ENCODE measurements at regions not wholly inside any gene's neighbourhood (a gene's known extent, or its start where the extent isn't known, plus 50 kb on each side); places are given as distances from the start of the nearest gene placed in this dataset.

DNA sequence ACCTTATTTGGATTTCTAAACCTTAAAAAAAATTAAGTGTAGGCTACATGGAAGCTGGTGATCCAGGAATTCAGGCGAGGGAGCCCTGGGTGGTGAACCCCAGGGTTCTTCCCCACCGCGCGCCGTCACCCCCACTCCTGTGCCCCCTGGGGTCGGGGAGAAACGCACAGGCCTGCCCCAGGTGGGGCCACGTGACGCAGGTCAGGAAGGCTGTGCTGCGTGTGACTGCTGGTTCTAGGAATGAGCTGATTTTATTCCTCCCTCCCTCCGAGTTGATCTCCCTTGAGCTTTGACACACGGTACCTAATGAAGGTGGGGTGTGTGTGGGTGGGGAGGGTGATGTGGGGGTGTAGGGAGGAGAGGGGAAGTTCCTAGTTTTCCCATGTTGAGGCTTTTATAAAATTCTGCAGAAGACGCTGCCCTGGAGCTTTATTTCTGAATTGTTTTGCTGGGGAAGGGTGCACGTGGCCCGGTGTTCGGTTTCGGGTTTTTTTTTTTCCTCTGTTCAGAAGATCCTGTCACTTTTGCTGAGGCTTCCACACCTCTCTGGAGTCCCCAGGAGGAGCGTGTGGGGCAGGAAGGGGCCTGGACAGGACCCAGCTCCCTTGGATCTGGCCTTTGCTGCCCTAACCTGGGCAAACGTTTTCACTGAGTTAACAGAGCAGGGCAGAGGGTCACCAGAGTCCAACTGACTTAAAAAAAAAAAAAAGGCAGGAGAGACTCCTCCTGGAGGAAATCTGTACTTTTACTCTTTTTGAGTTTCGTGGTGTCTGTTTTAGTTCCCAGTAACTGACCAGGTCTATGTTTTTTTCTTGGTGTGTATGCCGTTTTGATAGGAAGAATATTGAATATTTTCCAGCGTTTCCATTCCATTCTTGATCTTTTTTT is 55.8 kb upstream of the GSE1 start:
- TF ChIP-seq CTCF (IDR thresholded peaks at IDR 0.05 in 4 of 5, conservative IDR thresholded peaks at IDR 0.05 in 1 of 5) (no peak), POLR2A (IDR thresholded peaks at IDR 0.05) (peak in 1 of 2 donors; percentile 25)
- DNase-seq = peak in 1 of 2 donors; percentile 48
- H3K27me3 ChIP-seq = no peaks in the 10 kb centered on the region
- H3K4me1 ChIP-seq = peaks cover 27 to 45% of the 10 kb centered on the region in 2 donors
- no peaks in the 10 kb centered on the region for H3K36me3 ChIP-seq
- in situ Hi-C loops (cut with MboI; ENCODE audit: low sequenced_read_pairs in 4 of 4) = no loop called here
- no peaks in the 10 kb centered on the region for H3K9me3 ChIP-seq
- H3K4me3 ChIP-seq = peak overlapping the region; percentile 88 to 98 (median 94)
- intact Hi-C loops (cut with DNase I; ENCODE audit: low total_unique reads) = loop anchor here (5.0 to 10.0 kb wide), 2 partner anchors 95 to 273 kb away; no protein-coding TSS in a partner anchor
- peak; percentile 13 to 33 for ATAC-seq
- peak overlapping the region; percentile 95 to 96 (median 96) for H3K27ac ChIP-seq

DNA sequence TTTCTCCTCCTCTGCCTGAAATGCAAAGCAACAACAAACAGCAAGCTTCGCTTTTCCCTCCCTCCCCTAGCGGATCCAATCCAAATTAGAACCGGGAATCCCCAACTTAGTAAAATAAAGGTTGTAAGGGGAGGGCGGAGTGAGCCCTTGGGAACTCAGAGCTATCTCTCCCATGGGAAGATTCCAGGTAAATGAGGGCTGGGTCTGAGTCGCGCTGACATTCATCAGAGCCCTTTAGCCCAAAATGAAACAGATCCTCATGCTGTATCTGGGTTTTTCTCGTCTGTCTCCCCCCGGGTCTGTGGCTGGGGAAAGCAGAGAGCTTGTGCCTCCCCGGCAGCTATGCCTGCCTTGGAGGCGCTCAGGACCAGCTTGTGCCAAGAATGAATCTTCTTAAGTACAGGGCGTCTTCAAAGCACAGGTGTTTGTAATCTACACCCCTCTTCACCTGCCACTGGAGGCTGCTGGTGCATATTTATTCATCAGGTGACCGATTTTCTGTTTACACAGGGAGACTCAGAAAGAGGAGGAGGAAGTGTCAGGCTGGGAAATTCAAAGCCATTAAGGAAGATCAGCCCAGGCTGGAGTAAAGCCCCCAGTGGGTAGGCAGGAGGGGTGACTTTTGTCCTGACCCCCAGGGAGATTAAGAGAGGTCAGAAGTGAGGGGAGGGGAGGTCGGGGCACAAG is 55.0 kb upstream of the GSE1 start:
- in situ Hi-C loops (cut with MboI; ENCODE audit: low sequenced_read_pairs in 4 of 4) = no loop called here
- Histone ChIP-seq H3K9me3 (no peaks in the 10 kb centered on the region), H3K4me1 (peaks cover 29 to 47% of the 10 kb centered on the region in 2 donors), H3K4me3 (peak overlapping the region; percentile 88 to 98 (median 94)), H3K36me3 (no peaks in the 10 kb centered on the region), H3K27ac (peak overlapping the region; percentile 95 to 96 (median 96)), H3K27me3 (no peaks in the 10 kb centered on the region)
- intact Hi-C loops (cut with DNase I; ENCODE audit: low total_unique reads) = loop anchor here (5.0 to 10.0 kb wide), 2 partner anchors 96 to 273 kb away; no protein-coding TSS in a partner anchor
- DNase-seq (peak; percentile 72 to 78), ATAC-seq (peak; percentile 55 to 58)
- TF ChIP-seq CTCF (IDR thresholded peaks at IDR 0.05 in 4 of 5, conservative IDR thresholded peaks at IDR 0.05 in 1 of 5) (no peak), POLR2A (IDR thresholded peaks at IDR 0.05) (peak; percentile 61 to 69)

DNA sequence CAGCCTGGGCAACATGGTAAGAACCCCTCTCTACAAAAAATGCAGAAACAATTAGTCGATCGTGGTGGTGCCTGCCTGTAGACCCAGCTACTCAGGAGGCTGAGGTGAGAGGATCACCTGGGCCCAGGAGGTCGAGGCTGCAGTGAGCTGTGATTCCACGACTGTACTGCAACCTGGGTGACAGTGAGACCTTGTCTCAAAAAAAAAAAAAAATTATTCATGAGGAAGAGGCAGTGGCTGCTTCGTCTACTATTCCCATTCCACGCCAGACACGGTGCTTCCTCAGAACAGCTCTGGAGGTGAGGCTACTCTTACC is 52.2 kb upstream of the GSE1 start:
- intact Hi-C loops (cut with DNase I; ENCODE audit: low total_unique reads) = no loop called here
- no peak for DNase-seq
- peak overlapping the region in 3 of 4 donors; percentile 40 to 95 (median 63) for H3K27ac ChIP-seq
- H3K9me3 ChIP-seq = no peaks in the 10 kb centered on the region
- H3K4me1 ChIP-seq = peaks cover 46 to 57% of the 10 kb centered on the region in 2 donors
- in situ Hi-C loops (cut with MboI; ENCODE audit: low sequenced_read_pairs in 4 of 4) = no loop called here
- TF ChIP-seq CTCF (IDR thresholded peaks at IDR 0.05 in 4 of 5, conservative IDR thresholded peaks at IDR 0.05 in 1 of 5) = no peak
- no peak for TF ChIP-seq POLR2A (IDR thresholded peaks at IDR 0.05)
- ATAC-seq = no peak
- H3K36me3 ChIP-seq = no peaks in the 10 kb centered on the region
- no peaks in the 10 kb centered on the region for H3K27me3 ChIP-seq
- H3K4me3 ChIP-seq = no peak overlapping the region

- Histone ChIP-seq H3K36me3 (no peaks in the 10 kb centered on the region), H3K27me3 (no peaks in the 10 kb centered on the region), H3K27ac (peak overlapping the region; percentile 63 to 75 (median 70)), H3K9me3 (no peaks in the 10 kb centered on the region), H3K4me1 (peaks cover 46 to 57% of the 10 kb centered on the region in 2 donors), H3K4me3 (no peak overlapping the region)
- DNase-seq (no peak), ATAC-seq (no peak)
- intact Hi-C loops (cut with DNase I; ENCODE audit: low total_unique reads) (no loop called here), in situ Hi-C loops (cut with MboI; ENCODE audit: low sequenced_read_pairs in 4 of 4) (no loop called here)
- TF ChIP-seq CTCF (IDR thresholded peaks at IDR 0.05 in 4 of 5, conservative IDR thresholded peaks at IDR 0.05 in 1 of 5) (no peak), POLR2A (IDR thresholded peaks at IDR 0.05) (no peak)
These were observed 51.7 kb upstream of the GSE1 start for GRCh38 chr16:85561248-85562092.
